ENCODE measurements at regions not wholly inside any gene's neighbourhood (a gene's known extent, or its start where the extent isn't known, plus 50 kb on each side); places are given as distances from the start of the nearest gene placed in this dataset.
"Not testable (repeated sequence)": the region's sequence is repeated elsewhere in the genome, so short reads cannot be mapped to it uniquely, and the experiment has no call there.

DNA sequence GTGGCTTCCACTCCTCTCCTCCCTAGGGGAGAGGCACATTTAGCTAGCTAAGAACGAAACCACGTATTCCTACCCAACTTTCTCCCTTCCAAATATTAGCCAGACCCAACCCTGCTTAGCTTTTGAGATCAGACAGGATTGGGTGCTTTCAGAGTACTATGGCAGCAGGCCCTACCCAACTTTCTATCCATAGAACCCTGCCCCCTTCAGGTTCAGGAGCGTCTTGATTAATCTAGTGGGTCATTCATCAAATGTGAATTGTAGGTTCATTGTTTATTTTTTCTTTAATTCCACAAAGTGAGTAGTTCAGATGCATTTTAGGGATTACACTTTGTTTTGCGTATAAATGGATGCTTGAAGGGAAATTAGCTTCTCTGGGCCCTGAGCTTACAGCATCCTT is 188.3 kb downstream of the MIB1 start:
- DNase-seq = no peak

DNA sequence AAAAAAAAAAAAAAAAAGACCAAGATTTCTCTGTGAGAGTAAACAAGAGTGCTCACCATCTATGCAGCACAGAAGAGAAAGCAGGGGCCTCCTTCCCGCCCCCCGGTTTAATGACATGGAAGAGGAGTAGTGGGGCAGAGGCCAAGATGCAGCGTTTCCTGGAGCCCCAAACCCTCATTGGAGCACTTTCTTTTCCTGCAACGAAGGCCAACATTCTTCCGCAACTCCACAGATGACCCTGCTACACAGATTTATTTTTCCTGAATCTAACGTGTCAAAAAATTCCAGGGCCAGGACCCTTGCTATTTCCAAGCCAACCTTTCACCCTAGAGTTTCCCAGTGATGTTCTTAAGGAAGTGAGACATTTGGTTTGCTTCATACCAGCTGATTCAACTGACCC is 189.6 kb downstream of the MIB1 start:
- DNase-seq = no peak

DNA sequence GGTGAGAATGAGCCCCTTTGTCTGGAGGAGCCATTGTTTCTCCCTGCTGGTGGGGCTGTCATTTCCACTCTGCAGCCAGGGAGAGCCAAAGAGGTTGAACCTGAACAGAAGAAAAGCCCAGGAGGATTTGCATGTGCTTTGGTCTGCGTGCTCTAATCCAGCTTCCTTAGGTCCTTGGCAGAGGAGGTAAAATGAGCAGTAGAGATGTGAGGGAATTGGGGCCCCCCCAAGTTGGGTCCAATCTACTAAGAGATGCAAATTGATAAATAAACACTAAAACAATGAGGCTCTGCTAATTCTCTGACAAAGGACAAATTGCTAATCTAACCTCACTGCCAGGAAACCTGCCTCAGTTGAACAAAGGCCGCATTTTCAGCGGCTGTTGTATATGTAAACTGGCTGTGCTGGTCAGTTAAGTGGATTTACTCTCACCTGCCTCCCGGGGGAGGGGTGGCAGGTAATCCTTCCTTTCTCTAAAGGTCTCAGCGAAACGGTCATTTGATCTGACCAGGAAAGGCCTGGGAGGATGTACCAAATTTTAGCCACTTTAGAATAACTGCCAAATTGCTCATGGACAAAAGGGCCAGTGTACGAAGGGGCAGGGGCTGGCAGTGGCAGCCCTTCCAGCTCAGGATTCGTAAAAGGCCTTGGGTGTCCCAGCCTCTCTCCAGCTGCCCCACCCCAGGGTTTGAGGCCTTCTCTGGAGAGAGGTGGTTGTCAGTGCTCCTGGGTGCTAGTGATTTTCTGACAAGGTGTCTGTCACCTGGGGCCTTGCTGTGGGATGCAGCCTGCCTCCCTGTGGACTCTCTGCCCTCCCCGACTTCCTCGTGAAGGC is 193.6 kb downstream of the MIB1 start:
- no peak for DNase-seq

DNA sequence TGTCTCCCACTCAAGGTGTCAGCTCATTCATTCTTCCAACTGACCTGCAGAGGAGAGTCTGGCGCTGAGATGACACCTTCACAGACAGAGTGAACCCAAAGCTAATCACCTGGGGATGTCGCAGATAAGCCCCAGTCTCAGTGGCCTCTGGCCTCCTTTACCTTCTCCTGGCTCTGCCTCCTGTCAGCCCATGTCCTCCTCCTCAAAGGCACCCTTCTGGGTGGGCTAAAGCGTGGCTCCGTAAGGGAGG is 194.1 kb downstream of the MIB1 start:
- DNase-seq = no peak

DNA sequence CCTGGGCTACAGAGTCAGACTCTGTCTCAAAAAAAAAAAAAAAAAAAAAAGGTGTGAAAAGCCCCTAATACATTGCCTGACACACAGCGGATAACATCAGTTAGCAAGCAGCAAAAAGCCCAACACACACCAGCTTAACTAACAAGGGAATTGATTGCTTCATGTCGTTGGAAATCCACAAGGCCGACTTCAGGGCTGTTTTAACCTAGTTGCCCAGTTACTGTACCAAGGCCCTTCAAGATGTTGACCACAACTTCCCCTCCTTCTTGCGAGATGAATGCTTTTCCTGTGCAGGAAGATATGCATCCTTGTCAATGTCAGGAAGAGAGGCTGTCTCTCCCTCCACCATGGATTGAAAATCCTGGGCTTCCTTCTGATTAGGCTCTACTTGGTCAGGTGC is 202.9 kb downstream of the MIB1 start:
- no peak for DNase-seq

DNA sequence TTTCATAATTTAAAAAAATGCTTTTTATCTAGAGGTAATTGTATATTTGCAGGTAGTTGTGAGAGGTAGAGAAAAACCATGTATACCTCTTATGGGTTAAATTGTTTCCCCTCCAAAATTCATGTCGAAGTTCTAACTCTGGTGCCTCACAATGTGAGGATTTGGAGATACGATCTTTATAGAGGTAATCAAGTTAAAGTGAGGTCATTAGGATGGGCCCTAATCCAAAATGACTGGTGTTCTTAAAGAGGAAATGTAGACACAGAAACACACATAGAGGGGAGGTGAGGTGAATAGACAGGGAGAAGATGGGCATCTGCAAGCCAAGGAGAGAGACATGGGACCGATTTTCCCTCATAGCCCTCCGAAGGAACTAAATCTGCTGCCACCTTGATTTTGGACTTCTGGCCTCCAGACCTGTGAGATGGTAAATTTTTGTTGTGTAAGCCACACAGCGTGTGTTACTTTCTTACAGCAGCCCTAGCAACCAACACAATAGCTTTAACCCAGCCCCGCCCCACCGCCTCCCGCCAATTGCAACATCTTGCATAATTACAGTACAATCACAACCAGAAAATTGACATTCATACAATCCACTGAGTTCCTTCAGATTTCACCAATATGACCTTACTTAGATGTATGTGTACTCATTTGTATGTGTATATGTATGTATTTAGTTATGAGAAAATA is 208.9 kb downstream of the MIB1 start:
- DNase-seq = no peak

- peak; percentile 74 for DNase-seq
Observed at GRCh38 chr18:21955757-21956652, 213.4 kb upstream of the GATA6 start.

- no peak for DNase-seq
Observed at GRCh38 chr18:21958263-21958662, 211.1 kb upstream of the GATA6 start.

- no peak for DNase-seq
Observed at GRCh38 chr18:21958707-21959450, 210.5 kb upstream of the GATA6 start.

DNA sequence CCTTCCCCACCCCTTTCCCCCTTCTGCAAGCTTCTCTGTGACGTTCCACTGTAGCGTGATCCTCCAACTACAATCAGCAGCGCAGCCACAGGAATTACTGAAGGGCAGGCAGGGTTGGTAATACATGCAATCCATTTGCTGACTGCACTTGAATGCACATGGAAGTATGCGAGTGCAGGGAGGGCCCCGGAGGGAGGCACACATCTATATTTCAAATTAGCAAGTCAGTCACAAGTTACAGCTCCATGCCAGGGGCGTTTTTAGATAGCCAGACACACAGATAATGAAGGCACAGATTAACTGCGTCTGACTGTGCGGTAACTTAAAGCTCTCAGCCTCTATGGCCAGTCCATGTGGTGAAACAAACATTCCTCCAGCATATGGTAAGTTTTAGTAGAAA is 209.2 kb upstream of the GATA6 start:
- DNase-seq = no peak

DNA sequence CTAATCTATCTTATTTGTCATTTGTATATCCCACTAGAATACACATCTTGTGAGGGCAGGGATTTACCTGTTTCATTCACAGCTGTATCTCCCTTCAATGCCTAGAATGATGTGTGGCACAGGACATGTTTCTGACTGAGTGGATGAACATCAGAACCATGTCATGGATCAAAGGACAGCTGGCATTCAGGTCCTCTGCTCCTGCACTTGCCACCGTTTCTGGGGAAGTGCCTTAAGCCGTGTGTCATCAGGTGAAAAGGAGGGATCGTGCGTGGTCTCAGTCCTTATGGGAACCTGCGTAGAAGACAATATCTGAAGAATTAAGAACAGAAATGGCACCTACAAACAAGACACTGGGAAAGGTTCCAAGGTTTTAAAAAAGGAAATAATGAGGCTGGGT is 206.1 kb upstream of the GATA6 start:
- DNase-seq = no peak

DNA sequence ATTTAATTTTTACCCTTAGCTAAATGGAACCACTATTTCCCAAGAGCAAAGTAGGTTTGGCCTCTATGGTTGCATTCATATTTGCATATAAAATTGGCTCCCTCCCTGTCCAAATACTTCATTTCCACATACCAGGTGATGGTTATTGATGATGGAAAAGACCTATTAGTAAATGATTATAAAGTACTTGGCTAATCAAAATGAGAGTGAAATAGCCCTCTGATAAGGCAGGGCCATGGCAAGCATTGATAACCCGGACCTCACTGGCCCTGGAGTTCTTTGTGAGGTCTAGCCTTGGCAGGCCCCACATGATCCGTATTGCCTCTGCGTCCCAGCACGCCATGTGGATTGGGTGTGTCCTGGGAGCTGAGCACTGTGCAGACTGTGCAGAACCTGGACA is 201.1 kb upstream of the GATA6 start:
- DNase-seq = no peak

DNA sequence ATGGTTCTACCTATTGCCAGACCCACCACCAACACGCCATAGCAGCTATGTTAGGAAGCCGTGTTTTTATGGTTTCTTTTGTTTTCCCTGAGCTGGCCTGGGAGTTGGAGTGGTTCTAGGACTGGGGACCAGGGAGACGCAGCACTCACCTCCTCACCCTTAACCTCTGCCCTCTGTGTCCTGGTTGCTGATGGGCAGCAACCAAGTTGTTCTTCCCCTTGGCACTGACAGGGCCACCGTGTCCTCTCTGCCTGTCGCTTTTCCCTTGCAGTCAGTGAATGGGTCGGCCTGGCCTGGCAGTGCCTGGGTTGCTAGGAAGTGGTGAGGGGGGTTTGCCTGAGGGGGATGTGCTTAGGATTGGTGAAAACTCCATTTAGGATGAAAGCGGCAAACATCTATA is 197.1 kb upstream of the GATA6 start:
- no peak for DNase-seq

DNA sequence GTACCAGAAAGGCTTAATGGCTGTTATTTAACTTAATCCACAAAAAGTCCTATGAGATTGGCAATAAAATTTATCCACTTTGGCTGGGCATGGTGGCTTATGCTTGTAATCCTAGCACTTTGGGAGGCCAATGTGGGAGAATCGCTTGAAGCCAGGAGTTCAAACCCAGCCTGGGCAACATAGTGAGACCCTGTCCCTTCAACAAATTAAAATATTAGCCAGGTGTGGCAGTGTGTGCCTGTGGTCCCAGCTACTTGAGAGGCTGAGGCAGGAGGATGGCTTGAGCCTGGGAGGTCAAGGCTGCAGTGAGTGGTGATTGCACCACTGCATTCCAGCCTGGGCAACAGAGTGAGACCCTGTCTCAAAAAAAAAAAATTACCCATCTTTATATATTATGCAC is 193.4 kb upstream of the GATA6 start:
- DNase-seq = not testable (repeated sequence)

DNA sequence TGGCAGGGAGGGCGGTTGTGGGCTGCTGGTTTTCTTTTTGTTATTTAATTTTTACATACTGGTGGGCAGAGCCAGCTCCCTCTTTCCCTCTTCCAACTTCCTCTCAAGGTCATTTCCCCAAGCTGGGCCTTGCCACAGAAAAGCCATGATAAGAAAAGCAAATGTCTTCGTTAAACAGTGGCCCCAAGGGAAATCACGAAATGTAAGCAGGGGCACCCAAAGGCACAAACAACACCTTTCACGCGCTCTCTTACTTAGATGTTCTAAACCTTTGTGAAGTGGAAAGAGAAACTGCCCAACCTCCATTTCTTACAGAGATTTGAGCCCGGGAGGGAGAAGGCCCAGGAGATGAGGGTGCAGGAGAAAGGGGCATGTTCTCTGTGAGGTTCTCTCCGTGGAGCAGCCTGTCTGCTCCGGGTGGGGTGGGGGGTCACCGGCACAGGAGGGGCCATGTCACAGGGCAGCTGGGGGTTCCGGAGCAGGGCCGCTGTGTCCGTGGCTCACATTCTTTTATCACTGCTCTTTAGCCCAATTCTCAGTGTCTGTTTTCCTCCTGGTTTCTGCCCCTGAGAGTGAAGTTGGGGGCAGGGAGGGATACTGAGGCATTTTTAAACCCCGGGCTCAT is 190.7 kb upstream of the GATA6 start:
- no peak for DNase-seq

- no peak for DNase-seq
Observed at GRCh38 chr18:21979171-21979560, 190.2 kb upstream of the GATA6 start.

DNA sequence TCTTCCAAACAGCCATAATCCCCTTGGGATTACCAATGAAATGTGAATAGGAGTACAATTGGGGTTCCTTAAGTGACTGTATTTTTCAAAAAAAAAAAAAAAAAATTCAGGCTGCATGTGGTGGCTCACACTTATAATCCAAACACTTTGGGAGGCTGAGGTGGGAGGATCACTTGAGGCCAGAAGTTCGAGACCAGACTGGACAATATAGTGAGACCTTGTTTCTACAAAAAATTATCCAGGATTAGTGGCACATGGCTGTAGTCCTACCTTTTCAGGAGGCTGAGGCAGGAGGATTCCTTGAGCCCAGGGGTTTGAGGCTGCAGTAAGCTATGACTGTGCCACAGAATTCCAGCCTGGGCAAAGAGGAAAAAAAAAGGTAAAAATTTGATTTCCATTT is 189.6 kb upstream of the GATA6 start:
- DNase-seq = no peak

DNA sequence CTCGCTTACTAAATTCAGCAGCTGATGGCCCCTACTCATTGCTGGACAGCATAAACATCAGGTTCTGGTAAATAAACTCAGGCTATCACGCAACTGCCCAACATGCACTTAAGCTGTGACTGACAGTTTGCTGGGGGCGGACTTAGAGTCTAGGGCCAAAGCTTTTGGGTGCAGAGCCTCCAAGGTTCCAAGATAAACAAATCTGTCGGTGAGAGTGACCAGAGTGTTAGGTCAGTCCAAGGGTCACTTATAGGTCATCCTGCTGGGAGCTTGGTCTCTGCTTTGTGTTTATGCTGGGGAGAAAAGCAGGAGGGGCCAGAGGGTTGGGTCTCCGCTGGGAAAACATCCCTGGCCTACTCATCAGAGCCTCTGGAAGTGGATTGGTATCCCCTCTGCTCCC is 188.6 kb upstream of the GATA6 start:
- DNase-seq = no peak

DNA sequence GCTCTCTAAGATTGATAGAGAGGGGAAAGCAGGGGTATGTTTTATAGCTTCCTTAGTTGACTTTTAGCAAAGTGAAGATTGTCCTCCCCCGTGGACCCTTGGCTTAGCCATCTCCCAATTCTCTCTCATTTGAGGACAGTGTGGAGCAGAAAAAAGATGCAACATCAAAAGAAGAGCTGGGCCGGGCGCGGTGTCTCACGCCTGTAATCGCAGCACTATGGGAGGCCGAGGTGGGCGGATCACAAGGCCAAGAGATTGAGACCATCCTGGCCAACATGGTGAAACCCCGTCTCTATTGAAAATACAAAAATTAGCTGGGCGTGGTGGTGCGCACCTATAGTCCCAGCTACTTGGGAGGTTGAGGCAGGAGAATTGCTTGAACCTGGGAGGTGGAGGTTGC is 187.9 kb upstream of the GATA6 start:
- not testable (repeated sequence) for DNase-seq

GRCh38 chr18:21991081-21991534 is 178.3 kb upstream of the GATA6 start:
- no peak for DNase-seq

DNA sequence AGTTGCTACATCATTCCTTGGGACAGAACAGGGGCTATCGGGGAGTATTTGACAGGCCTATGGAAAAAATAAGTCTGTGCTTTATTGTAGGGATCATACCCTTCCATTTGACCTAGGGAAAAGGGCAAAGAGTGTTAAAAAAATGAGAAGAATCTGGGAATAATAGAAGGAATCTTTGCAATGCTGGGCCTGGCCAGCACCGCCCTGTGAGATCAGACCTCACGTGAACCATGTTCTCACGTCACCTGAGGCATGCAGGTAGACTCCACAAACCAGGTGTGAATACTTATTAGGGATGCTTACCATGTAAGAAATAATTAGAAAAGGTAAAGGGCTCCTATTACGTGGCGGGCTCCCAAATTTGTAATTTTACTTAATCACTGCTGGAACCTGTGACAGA is 177.5 kb upstream of the GATA6 start:
- DNase-seq = no peak

DNA sequence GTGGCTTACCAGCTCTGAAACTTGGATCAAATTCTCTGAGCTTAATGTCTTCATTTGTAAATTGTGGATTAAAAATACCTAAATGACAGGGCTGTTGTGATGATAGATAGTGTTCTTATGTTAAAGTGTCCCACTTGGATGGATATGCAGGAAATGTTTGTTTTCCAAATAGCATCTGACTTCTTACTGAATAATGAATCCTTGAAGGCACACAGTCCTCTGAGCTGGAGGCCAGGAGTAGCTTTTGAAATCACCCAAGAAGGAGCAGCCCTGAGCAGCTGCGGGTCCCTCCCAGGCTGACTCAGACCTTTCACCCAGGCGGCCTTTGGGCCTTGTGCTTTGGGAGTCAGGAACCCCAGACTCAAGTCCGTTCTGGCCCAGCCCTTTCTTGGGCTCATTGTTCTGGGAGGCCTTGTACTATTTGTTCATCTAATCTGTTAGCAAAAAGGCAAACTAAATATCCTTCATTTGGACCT is 173.0 kb upstream of the GATA6 start:
- DNase-seq = no peak

Measured in hematopoietic multipotent progenitor cell treated with erythropoietin and hydrocortisone succinate and interleukin-3 and kit ligand, for 8 days (in vitro differentiated cells).